OCI-LY1 (cell line): ENCODE measurements at regions not wholly inside any gene's neighbourhood (a gene's known extent, or its start where the extent isn't known, plus 50 kb on each side); places are given as distances from the start of the nearest gene placed in this dataset.
"Not testable (repeated sequence)": the region's sequence is repeated elsewhere in the genome, so short reads cannot be mapped to it uniquely, and the experiment has no call there.

Source experiments
- H2AFZ ChIP-seq: fragments of 200-600 bp; sonication (generic), shearing (Covaris generic); 2 replicates; pipeline ENCODE4 v1.6.0; 2014; ENCODE audit warnings: antibody characterized with exemption, mild to moderate bottlenecking, low read length
- H3F3A ChIP-seq: fragments of 200-600 bp; sonication (generic), shearing (Covaris generic); 2 replicates; pipeline ENCODE4 v1.6.0; 2014; ENCODE audit warnings: mild to moderate bottlenecking, antibody characterized with exemption, low read length, moderate library complexity; ENCODE audit not compliant: insufficient read depth
- H3K27ac ChIP-seq: fragments of 200-600 bp; sonication (generic); 2 replicates; pipeline ENCODE4 v1.5.1; 2014; ENCODE audit warnings: low read length, mixed run types, mild to moderate bottlenecking, low read depth; ENCODE audit not compliant: poor library complexity, severe bottlenecking
- H3K27me3 ChIP-seq: fragments of 200-600 bp; sonication (generic); 2 replicates; pipeline ENCODE4 v1.6.0; 2014; ENCODE audit warnings: antibody characterized with exemption, mild to moderate bottlenecking, low read length, moderate library complexity; ENCODE audit not compliant: insufficient read depth
- H3K36me3 ChIP-seq: fragments of 200-600 bp; sonication (generic); 2 replicates; pipeline ENCODE4 v1.6.1; 2014; ENCODE audit warnings: mild to moderate bottlenecking, antibody characterized with exemption, low read length, moderate library complexity, mixed read lengths; ENCODE audit not compliant: insufficient read depth
- H3K4me1 ChIP-seq: fragments of 200-600 bp; sonication (generic); 2 replicates; pipeline ENCODE4 v1.5.1; 2014; ENCODE audit warnings: mild to moderate bottlenecking, low read length, moderate library complexity; ENCODE audit not compliant: insufficient read depth, severe bottlenecking
- H3K4me2 ChIP-seq: fragments of 200-600 bp; sonication (generic), shearing (Covaris generic); 2 replicates; pipeline ENCODE4 v1.6.1; 2014; ENCODE audit warnings: low read length
- H3K4me3 ChIP-seq: fragments of 200-600 bp; sonication (generic); 2 replicates; pipeline ENCODE4 v1.5.1; 2014; ENCODE audit warnings: low read length, low read depth, mild to moderate bottlenecking, mixed read lengths; ENCODE audit not compliant: poor library complexity, severe bottlenecking
- H3K79me2 ChIP-seq: fragments of 200-600 bp; shearing (Covaris generic); 2 replicates; pipeline ENCODE4 v1.6.1; 2016; ENCODE audit warnings: mixed run types, low read length, mixed read lengths; ENCODE audit not compliant: insufficient read depth
- H3K9ac ChIP-seq: fragments of 200-600 bp; sonication (generic), shearing (Covaris generic); 2 replicates; pipeline ENCODE4 v1.6.1; 2014; ENCODE audit warnings: mild to moderate bottlenecking, low read length, mixed read lengths
- H3K9me2 ChIP-seq: fragments of 200-600 bp; sonication (generic), shearing (Covaris generic); 2 replicates; pipeline ENCODE4 v1.6.1; 2014; ENCODE audit warnings: low read depth, mild to moderate bottlenecking, low read length, mixed read lengths
- H3K9me3 ChIP-seq: fragments of 200-600 bp; shearing (Covaris generic); 2 replicates; pipeline ENCODE4 v1.6.1; 2014; ENCODE audit warnings: low read length, mixed read lengths
- H4K20me1 ChIP-seq: fragments of 200-600 bp; sonication (generic), shearing (Covaris generic); 2 replicates; pipeline ENCODE4 v1.6.0; 2016; ENCODE audit warnings: mild to moderate bottlenecking, low read length; ENCODE audit not compliant: insufficient read depth
- EZH2 ChIP-seq: fragments of 200-600 bp; sonication (generic), shearing (Covaris generic); IDR thresholded peaks from 2 replicates; pipeline ENCODE4 v1.8.0; 2017; ENCODE audit warnings: borderline replicate concordance, mixed run types, mild to moderate bottlenecking, antibody characterized with exemption, low read length, moderate library complexity, mixed read lengths
- TF ChIP-seq, protein P1 (sequence below): fragments of 200-600 bp; sonication (generic), shearing (Covaris generic); IDR thresholded peaks from 2 replicates; pipeline ENCODE4 v1.5.1; 2017; ENCODE audit warnings: mild to moderate bottlenecking, antibody characterized with exemption, low read length, moderate library complexity, mixed read lengths

GRCh38 chr20:6698056-6698455 is 69.4 kb upstream of the BMP2 start:
- TF ChIP-seq, protein P1, sequence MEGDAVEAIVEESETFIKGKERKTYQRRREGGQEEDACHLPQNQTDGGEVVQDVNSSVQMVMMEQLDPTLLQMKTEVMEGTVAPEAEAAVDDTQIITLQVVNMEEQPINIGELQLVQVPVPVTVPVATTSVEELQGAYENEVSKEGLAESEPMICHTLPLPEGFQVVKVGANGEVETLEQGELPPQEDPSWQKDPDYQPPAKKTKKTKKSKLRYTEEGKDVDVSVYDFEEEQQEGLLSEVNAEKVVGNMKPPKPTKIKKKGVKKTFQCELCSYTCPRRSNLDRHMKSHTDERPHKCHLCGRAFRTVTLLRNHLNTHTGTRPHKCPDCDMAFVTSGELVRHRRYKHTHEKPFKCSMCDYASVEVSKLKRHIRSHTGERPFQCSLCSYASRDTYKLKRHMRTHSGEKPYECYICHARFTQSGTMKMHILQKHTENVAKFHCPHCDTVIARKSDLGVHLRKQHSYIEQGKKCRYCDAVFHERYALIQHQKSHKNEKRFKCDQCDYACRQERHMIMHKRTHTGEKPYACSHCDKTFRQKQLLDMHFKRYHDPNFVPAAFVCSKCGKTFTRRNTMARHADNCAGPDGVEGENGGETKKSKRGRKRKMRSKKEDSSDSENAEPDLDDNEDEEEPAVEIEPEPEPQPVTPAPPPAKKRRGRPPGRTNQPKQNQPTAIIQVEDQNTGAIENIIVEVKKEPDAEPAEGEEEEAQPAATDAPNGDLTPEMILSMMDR: no peak
- TF ChIP-seq EZH2: no peak
- no peaks in the 10 kb centered on the region for H3K4me1 ChIP-seq
- no peaks in the 10 kb centered on the region for H4K20me1 ChIP-seq
- no peaks in the 10 kb centered on the region for H3K79me2 ChIP-seq
- H3K4me3 ChIP-seq: no peak overlapping the region
- H3F3A ChIP-seq: no peaks in the 10 kb centered on the region
- H3K27ac ChIP-seq: no peak overlapping the region
- no peak overlapping the region for H2AFZ ChIP-seq
- no peak overlapping the region for H3K9ac ChIP-seq
- H3K9me3 ChIP-seq: no peaks in the 10 kb centered on the region
- no peaks in the 10 kb centered on the region for H3K27me3 ChIP-seq
- no peaks in the 10 kb centered on the region for H3K36me3 ChIP-seq
- H3K9me2 ChIP-seq: no peaks in the 10 kb centered on the region
- H3K4me2 ChIP-seq: no peak overlapping the region

DNA sequence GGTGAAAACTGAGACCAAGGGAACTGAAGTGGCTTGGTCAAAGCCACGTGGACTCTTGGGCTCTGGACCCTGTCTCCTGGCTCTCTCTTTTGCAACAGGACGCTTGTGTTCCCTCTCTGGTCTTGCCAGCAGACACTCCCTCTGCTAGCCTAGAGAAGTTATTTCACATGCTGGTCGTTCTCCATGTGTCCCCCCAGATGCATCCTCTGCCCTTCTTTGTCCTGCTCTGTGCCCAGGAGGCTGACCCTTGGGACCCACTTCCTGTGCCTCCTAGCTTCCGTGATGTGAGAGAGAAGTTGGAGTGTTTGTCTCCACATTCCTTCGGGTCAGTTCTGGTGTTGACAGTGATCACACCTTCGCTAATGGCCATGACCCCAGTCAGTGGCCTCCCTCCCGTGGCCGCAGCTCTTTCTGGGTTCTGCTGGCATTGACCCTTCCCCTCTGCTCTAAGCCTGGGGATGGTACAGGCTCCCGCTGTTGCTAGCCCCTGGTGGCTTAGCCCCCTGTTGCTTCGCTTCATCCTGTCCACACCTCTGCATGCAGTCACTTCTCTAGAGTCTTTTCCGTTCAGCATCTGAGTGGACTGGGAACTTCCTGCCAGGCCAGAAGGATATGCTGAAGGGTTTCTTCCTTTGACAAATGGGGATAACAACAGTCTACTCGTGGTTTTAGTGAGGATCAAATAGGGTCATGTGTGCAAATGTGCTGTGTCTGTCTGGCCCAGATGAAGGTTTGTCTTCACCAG is 70.1 kb upstream of the BMP2 start:
- H2AFZ ChIP-seq: no peak overlapping the region
- no peaks in the 10 kb centered on the region for H3K36me3 ChIP-seq
- no peaks in the 10 kb centered on the region for H3K27me3 ChIP-seq
- H3K9ac ChIP-seq: no peak overlapping the region
- H3K4me3 ChIP-seq: no peak overlapping the region
- no peaks in the 10 kb centered on the region for H3K9me2 ChIP-seq
- no peak overlapping the region for H3K27ac ChIP-seq
- H3K4me2 ChIP-seq: no peak overlapping the region
- TF ChIP-seq EZH2: no peak
- TF ChIP-seq, protein P1: no peak
- no peaks in the 10 kb centered on the region for H3K79me2 ChIP-seq
- H3K4me1 ChIP-seq: no peaks in the 10 kb centered on the region
- H4K20me1 ChIP-seq: no peaks in the 10 kb centered on the region
- H3K9me3 ChIP-seq: no peaks in the 10 kb centered on the region
- H3F3A ChIP-seq: no peaks in the 10 kb centered on the region

GRCh38 chr20:6696001-6696400 is 71.5 kb upstream of the BMP2 start:
- no peaks in the 10 kb centered on the region for H3K36me3 ChIP-seq
- H3K4me1 ChIP-seq: no peaks in the 10 kb centered on the region
- no peaks in the 10 kb centered on the region for H3K79me2 ChIP-seq
- no peak overlapping the region for H3K27ac ChIP-seq
- H3K27me3 ChIP-seq: no peaks in the 10 kb centered on the region
- H3F3A ChIP-seq: no peaks in the 10 kb centered on the region
- no peak overlapping the region for H3K9ac ChIP-seq
- no peaks in the 10 kb centered on the region for H3K9me2 ChIP-seq
- H3K9me3 ChIP-seq: no peaks in the 10 kb centered on the region
- no peak overlapping the region for H3K4me3 ChIP-seq
- TF ChIP-seq, protein P1: no peak
- no peak for TF ChIP-seq EZH2
- H2AFZ ChIP-seq: no peak overlapping the region
- no peaks in the 10 kb centered on the region for H4K20me1 ChIP-seq
- H3K4me2 ChIP-seq: no peak overlapping the region

- H3K4me2 ChIP-seq, H3K27me3 ChIP-seq, H3K4me1 ChIP-seq, H2AFZ ChIP-seq, H3K9me3 ChIP-seq, H3K36me3 ChIP-seq, H3K9me2 ChIP-seq, H4K20me1 ChIP-seq, H3K9ac ChIP-seq, H3K79me2 ChIP-seq, H3F3A ChIP-seq, H3K27ac ChIP-seq, H3K4me3 ChIP-seq: not testable (repeated sequence)
Measured at GRCh38 chr20:6693808-6694198, 73.7 kb upstream of the BMP2 start.
